Adrenal gland (tissue), 5 donors: ENCODE measurements at regions not wholly inside any gene's neighbourhood (a gene's known extent, or its start where the extent isn't known, plus 50 kb on each side); places are given as distances from the start of the nearest gene placed in this dataset.

Source experiments
- POLR2A ChIP-seq, 2 donors: fragments of 450-650 bp; IDR thresholded peaks; one replicate each; pipeline ENCODE4 v1.6.1; 2017; ENCODE audit warnings: antibody characterized with exemption in 2 of 2, mild to moderate bottlenecking in 2 of 2, moderate library complexity in 1 of 2
- TF ChIP-seq, protein P1 (sequence below), 6 experiments: fragments of 450-650 bp in 4 of 6; fragments of 200-600 bp in 2 of 6; sonication (generic) in 1 of 6; IDR thresholded peaks; 1 replicate in 5 of 6; 2 replicates in 1 of 6; pipeline versions ENCODE4 v1.5.1 to v1.8.0; 2016 to 2021; ENCODE audit warnings: antibody characterized with exemption in 6 of 6, mild to moderate bottlenecking in 2 of 6, moderate library complexity in 1 of 6
- donor health status: DM: no; HTN: no; CAD: no.

DNA sequence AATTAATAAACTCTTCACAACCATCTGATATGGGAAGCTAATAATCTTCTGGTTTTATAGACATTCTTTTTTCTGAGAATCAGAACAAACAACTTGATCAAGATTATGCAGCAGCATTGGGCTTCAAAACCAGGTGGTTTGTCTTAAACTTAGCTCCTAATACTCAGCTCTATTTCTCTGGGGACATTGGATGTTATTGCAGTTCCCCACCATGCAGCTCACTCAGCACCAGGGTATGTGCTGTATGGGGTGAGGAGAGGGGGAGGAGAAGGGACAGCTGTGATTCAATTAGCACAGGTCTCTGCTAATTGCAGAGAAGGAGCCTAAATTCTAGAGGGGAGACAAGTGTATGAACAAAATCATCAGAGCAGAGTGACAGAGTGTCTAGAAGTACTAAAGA is 210.7 kb upstream of the TNC start:
- no peak for TF ChIP-seq POLR2A (IDR thresholded peaks at IDR 0.05)
- TF ChIP-seq, protein P1, sequence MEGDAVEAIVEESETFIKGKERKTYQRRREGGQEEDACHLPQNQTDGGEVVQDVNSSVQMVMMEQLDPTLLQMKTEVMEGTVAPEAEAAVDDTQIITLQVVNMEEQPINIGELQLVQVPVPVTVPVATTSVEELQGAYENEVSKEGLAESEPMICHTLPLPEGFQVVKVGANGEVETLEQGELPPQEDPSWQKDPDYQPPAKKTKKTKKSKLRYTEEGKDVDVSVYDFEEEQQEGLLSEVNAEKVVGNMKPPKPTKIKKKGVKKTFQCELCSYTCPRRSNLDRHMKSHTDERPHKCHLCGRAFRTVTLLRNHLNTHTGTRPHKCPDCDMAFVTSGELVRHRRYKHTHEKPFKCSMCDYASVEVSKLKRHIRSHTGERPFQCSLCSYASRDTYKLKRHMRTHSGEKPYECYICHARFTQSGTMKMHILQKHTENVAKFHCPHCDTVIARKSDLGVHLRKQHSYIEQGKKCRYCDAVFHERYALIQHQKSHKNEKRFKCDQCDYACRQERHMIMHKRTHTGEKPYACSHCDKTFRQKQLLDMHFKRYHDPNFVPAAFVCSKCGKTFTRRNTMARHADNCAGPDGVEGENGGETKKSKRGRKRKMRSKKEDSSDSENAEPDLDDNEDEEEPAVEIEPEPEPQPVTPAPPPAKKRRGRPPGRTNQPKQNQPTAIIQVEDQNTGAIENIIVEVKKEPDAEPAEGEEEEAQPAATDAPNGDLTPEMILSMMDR (IDR thresholded peaks at IDR 0.05): no peak
